Body of pancreas (tissue), 4 donors: ENCODE measurements at regions not wholly inside any gene's neighbourhood (a gene's known extent, or its start where the extent isn't known, plus 50 kb on each side); places are given as distances from the start of the nearest gene placed in this dataset.

Source experiments
- POLR2A ChIP-seq, 3 donors: fragments of 450-650 bp; IDR thresholded peaks; one replicate each; pipeline ENCODE4 v1.6.1; 2016; ENCODE audit warnings: antibody characterized with exemption in 3 of 3, mild to moderate bottlenecking in 2 of 3
- TF ChIP-seq, protein P1 (sequence below), 7 experiments: fragments of 450-650 bp in 4 of 7; fragments of 200-600 bp in 3 of 7; sonication (generic) in 3 of 7; IDR thresholded peaks; one replicate each; pipeline ENCODE4 v1.5.1; 2016 to 2019; ENCODE audit warnings: antibody characterized with exemption in 7 of 7

DNA sequence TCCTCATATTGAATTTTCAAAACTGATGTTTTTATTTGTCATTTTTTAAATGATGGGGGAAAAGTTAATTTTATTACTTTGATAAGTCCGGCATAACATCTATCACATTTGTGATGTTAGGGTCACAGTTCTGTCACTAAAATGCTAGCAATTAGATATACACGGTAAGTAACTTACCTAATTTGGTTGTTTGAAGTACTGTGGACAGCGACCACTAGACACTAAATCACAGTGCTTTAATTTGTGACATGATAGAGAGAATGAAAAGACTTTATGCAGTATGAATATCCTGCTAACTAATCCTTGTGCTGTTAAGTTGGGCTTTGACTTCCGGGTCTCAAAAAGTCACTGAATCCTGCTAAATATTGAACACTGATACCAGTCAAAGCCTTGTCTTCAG is 857.3 kb upstream of the KCND2 start:
- TF ChIP-seq, protein P1, sequence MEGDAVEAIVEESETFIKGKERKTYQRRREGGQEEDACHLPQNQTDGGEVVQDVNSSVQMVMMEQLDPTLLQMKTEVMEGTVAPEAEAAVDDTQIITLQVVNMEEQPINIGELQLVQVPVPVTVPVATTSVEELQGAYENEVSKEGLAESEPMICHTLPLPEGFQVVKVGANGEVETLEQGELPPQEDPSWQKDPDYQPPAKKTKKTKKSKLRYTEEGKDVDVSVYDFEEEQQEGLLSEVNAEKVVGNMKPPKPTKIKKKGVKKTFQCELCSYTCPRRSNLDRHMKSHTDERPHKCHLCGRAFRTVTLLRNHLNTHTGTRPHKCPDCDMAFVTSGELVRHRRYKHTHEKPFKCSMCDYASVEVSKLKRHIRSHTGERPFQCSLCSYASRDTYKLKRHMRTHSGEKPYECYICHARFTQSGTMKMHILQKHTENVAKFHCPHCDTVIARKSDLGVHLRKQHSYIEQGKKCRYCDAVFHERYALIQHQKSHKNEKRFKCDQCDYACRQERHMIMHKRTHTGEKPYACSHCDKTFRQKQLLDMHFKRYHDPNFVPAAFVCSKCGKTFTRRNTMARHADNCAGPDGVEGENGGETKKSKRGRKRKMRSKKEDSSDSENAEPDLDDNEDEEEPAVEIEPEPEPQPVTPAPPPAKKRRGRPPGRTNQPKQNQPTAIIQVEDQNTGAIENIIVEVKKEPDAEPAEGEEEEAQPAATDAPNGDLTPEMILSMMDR (IDR thresholded peaks at IDR 0.05): no peak
- no peak for TF ChIP-seq POLR2A (IDR thresholded peaks at IDR 0.05)
